GM19467 (cell line): ENCODE measurements at regions not wholly inside any gene's neighbourhood (a gene's known extent, or its start where the extent isn't known, plus 50 kb on each side); places are given as distances from the start of the nearest gene placed in this dataset.

Source experiments
- ATAC-seq: cut with Tn5 transposase; IDR thresholded peaks from one replicate; pipeline ENCODE4 v1.9.1; 2021; ENCODE audit warnings: mild to moderate bottlenecking, moderate library complexity; ENCODE audit not compliant: unreplicated experiment

DNA sequence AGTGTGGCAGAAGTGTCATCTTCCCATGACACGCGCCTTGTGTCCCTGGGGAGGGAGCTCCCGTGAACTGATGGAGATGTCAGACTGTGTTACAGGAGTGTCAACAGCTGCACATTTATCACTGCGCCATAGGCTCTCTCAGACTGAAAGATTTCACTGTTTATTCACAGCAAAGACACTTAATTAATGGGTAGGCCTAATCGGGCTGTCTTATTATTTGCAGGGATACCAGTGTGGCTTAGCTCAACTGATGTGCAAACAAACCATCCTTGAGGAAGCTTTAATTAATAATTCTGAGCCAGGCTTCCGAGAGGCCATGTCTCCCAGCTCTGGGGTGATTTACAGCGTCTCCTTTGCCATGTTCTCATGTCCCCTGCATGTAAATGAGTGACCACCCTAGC lies 771.0 kb downstream of the QKI start:
- ATAC-seq: no peak

- ATAC-seq: no peak
These were observed 769.9 kb downstream of the QKI start for GRCh38 chr6:164184410-164184809.

GRCh38 chr6:164183556-164184123 lies 769.1 kb downstream of the QKI start:
- no peak for ATAC-seq

- no peak for ATAC-seq
These were observed 764.3 kb downstream of the QKI start for GRCh38 chr6:164178679-164179332.

DNA sequence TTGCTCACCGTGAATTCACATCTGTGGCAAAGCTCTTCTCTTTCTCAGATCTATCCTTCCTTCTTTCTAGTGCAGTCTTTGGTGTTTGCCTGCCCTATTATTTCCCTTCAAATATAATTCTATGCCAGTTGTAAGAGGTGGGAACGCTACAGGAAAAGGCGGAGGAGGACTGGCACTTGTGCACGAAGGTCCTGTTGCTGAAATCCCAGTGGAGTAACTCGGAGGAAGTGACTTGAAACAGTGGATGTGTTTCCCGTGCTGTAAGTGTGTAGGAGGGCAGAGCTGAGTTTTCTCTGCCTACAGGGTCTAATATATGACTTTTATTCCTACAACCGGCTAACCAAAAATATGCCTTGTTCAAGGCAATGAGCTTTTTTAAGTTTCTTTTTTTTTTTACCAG lies 754.8 kb downstream of the QKI start:
- ATAC-seq: no peak

- no peak for ATAC-seq
These were observed 754.1 kb downstream of the QKI start for GRCh38 chr6:164168595-164168994.

GRCh38 chr6:164167873-164168405 lies 753.4 kb downstream of the QKI start:
- no peak for ATAC-seq

- ATAC-seq: no peak
These were observed 752.5 kb downstream of the QKI start for GRCh38 chr6:164166996-164167395.

GRCh38 chr6:164166515-164166914 lies 752.0 kb downstream of the QKI start:
- ATAC-seq: no peak

- no peak for ATAC-seq
These were observed 750.4 kb downstream of the QKI start for GRCh38 chr6:164164876-164165275.

DNA sequence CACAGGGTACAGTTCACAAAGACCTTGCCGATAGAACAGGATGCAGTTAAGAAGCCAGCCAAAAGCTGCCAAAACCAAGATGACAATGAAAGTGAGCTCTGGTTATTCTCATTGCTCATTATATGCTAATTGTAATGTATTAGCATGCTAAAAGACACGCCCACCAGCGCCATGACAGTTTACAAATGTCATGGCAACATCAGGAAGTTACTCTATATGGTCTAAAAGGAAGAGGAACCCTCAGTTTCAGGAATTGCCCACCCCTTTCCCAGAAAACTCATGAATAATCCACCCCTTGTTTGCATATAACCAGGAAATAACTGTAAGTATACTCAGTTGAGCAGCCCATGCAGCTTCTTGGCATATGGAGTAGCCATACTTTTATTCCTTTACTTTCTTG lies 748.7 kb downstream of the QKI start:
- no peak for ATAC-seq

DNA sequence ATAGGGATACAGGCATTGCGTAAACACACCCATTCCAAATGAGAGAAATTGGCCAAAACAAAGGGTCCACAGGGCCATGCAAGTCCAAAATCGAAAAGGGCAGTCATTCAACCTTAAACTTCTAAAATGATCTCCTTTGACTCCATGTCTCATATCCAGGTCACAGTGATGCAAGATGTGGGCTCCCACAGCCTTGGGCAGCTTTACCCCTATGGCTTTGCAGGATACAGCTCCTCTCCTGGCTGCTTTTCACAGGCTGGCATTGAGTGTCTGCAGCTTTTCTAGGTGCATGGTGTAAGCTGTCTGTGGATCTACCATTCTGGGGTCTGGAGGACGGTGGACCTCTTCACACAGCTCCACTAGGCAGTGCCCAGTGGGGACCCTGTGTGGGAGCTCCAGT lies 744.5 kb downstream of the QKI start:
- no peak for ATAC-seq

GRCh38 chr6:164154588-164154987 lies 740.1 kb downstream of the QKI start:
- ATAC-seq: no peak

- no peak for ATAC-seq
These were observed 738.1 kb downstream of the QKI start for GRCh38 chr6:164152611-164153010.

DNA sequence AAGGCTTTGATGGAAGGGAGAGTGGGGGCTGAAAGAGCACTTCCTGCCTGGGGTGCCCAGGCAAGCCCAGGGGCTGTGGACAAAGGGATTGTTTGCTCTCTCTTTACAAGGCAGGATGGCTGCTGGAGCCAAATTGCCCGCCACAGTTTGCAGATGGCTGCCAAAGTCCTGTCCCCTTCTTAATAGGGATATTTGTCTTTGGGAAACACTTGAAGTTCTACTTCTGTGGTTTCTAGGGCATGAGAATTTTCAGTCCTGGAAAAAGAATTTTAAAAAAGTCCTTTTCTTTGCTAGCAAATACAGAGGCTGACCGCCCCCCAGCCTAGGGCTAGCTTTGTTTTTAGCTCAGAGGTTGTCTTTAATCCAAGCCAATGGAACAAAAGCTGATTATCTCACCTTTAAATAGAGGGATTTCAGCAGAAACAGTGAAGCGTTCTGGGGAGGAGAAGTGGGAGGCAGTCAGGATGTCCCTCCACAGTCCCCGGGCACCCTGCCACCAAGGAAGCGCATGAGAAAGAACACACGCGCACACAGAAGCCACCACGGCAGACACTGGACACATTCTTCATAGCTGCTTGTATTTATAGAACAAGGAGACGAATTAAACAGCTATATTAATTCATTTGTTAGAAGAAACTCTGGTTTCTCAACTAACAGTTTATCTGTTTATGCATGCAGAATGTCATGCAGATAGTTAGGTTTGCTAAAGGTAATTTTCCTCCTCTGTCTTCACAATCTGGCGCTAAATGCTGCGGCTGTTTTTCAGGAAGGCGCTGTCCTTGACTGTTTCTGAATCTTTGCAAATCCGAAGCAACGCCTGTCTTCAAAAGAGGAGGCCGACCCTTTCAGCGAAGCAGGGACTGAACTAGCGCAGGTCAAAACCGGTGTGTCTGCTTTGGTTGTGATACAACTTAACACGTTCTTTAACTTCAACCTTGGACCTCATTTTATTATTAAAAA lies 736.9 kb downstream of the QKI start:
- no peak for ATAC-seq

DNA sequence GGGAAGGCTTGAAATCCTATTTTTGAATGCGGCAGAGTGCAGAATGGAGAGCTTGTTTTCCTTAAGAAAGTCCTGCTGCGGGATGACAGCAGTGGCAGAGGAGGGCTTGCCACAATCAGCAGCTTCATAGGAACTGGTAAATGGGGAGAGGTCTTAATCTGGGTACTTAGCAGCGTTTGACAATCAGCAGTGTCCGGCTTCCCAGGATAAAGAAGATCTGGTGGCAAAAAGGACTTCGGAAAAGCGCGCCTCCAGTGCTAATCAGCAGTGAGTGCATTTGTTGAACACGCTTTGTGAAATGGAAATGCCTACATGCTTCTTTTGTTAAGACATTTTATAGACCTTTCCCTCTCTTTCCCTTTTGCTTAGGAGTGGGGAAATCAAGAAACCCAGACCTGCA lies 735.7 kb downstream of the QKI start:
- no peak for ATAC-seq

DNA sequence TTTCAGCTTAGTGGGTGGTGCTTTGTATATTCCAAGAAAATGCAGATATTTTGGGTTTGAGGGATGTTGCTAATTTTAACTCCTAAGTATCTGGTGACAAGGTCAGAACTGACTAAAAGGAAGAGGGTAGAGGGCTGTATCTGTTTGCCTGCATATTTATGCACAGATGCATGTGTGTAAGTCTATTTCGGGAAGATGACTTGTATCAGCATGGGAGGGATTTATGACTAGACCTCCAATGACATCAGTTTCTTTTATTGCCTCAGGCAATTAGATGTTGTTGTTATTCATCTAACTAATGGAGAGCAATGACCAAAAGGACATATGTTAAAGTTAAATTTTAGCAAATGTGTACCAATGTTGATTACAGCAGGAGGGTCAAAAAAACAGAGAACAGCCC lies 734.3 kb downstream of the QKI start:
- ATAC-seq: no peak

- no peak for ATAC-seq
These were observed 729.8 kb downstream of the QKI start for GRCh38 chr6:164144316-164144715.

DNA sequence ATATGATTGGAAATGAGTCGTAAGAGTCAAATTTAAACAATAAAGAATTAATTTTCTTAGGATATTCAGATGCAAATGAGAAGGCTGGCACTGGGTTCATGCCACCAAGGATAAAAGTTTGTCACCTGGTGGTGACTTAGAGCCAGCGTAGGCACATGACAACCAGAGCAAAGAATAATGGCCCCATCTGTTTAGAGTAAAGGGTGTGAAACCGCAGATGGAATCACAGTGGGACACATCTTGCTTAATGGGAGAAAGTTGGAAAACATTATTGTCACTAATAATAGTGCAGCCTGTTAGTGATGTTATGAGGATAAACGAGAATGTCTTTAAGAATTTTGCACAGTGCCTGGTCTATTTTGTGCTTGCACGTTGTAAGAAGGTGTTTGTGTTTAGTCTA lies 727.8 kb downstream of the QKI start:
- no peak for ATAC-seq

DNA sequence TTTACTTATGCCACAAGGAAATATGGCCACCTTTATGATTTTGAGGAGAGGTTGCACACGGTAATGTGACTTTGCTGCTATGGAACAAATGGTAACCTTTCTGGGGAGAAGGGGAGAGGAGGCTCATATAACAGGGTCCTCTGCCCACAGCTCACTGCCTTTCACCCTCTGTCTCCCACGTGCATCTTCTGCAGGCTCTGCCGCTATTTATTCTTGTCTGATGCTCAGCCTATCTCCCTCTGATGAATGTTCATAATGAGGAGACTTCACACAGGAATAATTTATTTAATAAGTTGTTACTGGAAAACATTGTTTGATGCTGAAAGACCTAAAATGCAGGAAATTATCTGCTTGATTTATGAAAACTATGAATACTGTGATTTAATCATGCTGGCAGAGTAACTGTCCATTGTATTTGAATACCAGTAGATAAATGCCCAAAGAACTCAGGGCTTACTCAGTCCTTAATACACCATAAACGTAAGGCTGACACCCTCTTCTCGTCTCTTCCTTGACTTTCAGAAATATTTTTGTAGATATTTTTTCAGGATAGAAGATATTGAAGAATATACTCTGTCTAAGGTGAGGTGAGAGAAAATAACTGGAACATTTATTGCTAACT lies 721.1 kb downstream of the QKI start:
- ATAC-seq: no peak

- ATAC-seq: no peak
These were observed 718.6 kb downstream of the QKI start for GRCh38 chr6:164133095-164133494.
